Endothelial cell of umbilical vein (primary cell): ENCODE measurements at regions not wholly inside any gene's neighbourhood (a gene's known extent, or its start where the extent isn't known, plus 50 kb on each side); places are given as distances from the start of the nearest gene placed in this dataset.

Experiments
- BruUV-seq: library from RNA; stranded (reverse); fragments of 400-500 nt; replicated peaks from 2 replicates; lab custom pipeline; 2021; lab: Mats Ljungman, UMichigan
- CTCF ChIA-PET: fragments of 300-600, 350-600 bp; sonication (Branson Sonifier 250); formaldehyde crosslinking; loops from one replicate; lab custom pipeline; 2021; ENCODE audit warnings: antibody characterized with exemption, inconsistent platforms; lab: Charles Lee
- POLR2A ChIA-PET: fragments of 300-600, 350-600 bp; sonication (Branson Sonifier 250); formaldehyde crosslinking; loops from one replicate; lab custom pipeline; 2021; ENCODE audit warnings: antibody characterized with exemption, inconsistent platforms; lab: Charles Lee
- DNase-seq: peaks from one replicate; pipeline ENCODE4 v3.0.0-alpha.2; 2011; ENCODE audit warnings: low read depth, low spot score
- FAIRE-seq: peaks from 2 replicates; lab custom pipeline; 2011; peaks lifted over from hg19 to GRCh38; lab: Jason Lieb, UNC
- H2AFZ ChIP-seq: 2 replicates; pipeline ENCODE4 v1.6.0; 2012; ENCODE audit warnings: low read depth, low read length, control low read depth, inconsistent platforms
- H3K27ac ChIP-seq: 2 replicates; pipeline ENCODE4 v1.5.1; 2011; ENCODE audit warnings: low read depth, mild to moderate bottlenecking, control low read depth, low read length, moderate library complexity; ENCODE audit not compliant: insufficient read depth
- H3K27me3 ChIP-seq, 2 experiments: 2 replicates each; pipeline versions ENCODE4 v1.6.0 to v1.6.1; 2011; ENCODE audit warnings: low read length in 2 of 2, mixed read lengths in 1 of 2; ENCODE audit not compliant: control insufficient read depth in 2 of 2, insufficient read depth in 2 of 2
- H3K36me3 ChIP-seq, 2 experiments: 2 replicates in 1 of 2; 3 replicates in 1 of 2; pipeline ENCODE4 v1.5.1; 2011; ENCODE audit warnings: low read length in 2 of 2, mild to moderate bottlenecking in 1 of 2, moderate library complexity in 1 of 2; ENCODE audit not compliant: control insufficient read depth in 2 of 2, insufficient read depth in 2 of 2; ENCODE audit errors: extremely low read depth in 1 of 2
- H3K4me1 ChIP-seq: 3 replicates; pipeline ENCODE4 v1.5.1; 2011; ENCODE audit warnings: mild to moderate bottlenecking, low read length; ENCODE audit not compliant: control insufficient read depth, insufficient read depth; ENCODE audit errors: extremely low read depth
- H3K4me2 ChIP-seq: 2 replicates; pipeline ENCODE4 v1.6.1; 2011; ENCODE audit warnings: low read length, control low read depth, mixed read lengths; ENCODE audit not compliant: insufficient read depth
- H3K4me3 ChIP-seq, 3 experiments: fragments of 200-600 bp in 1 of 3; sonication (generic), shearing (Covaris generic) in 1 of 3; replicated peaks in 1 of 3; 2 replicates each; pipeline ENCODE4 v1.5.1; 2011 to 2016; ENCODE audit warnings: control low read depth in 3 of 3, low read length in 3 of 3, mild to moderate bottlenecking in 2 of 3, inconsistent platforms in 1 of 3, low read depth in 1 of 3, moderate library complexity in 1 of 3; ENCODE audit not compliant: insufficient read depth in 1 of 3
- H3K79me2 ChIP-seq: 2 replicates; pipeline ENCODE4 v1.6.0; 2012; ENCODE audit warnings: low read length, inconsistent platforms; ENCODE audit not compliant: control insufficient read depth, insufficient read depth
- H3K9ac ChIP-seq: replicated peaks from 2 replicates; pipeline ENCODE3; 2011; ENCODE audit warnings: low read length, control low read depth; ENCODE audit not compliant: insufficient read depth; ENCODE audit errors: extremely low read depth
- H3K9me1 ChIP-seq: replicated peaks from 3 replicates; pipeline ENCODE4 v1.6.0; 2011; ENCODE audit warnings: mild to moderate bottlenecking, low read length; ENCODE audit not compliant: control insufficient read depth, insufficient read depth; ENCODE audit errors: extremely low read depth
- H3K9me3 ChIP-seq: replicated peaks from 2 replicates; pipeline ENCODE4 v1.5.1; 2012; ENCODE audit warnings: low read length, inconsistent platforms; ENCODE audit not compliant: control insufficient read depth, insufficient read depth
- H4K20me1 ChIP-seq: replicated peaks from 2 replicates; pipeline ENCODE3; 2011; ENCODE audit warnings: mild to moderate bottlenecking, low read length; ENCODE audit not compliant: control insufficient read depth, insufficient read depth; ENCODE audit errors: extremely low read depth
- CTCF ChIP-seq, 2 donors: IDR thresholded peaks; 1 replicate in 1 of 2; 2 replicates in 1 of 2; pipeline ENCODE4 v1.5.1; 2011; ENCODE audit warnings: low read length in 2 of 2, mild to moderate bottlenecking in 2 of 2, moderate library complexity in 2 of 2, control low read depth in 1 of 2, inconsistent platforms in 1 of 2, low read depth in 1 of 2; ENCODE audit not compliant: insufficient read depth in 1 of 2; ENCODE audit errors: extremely low read depth in 1 of 2
- EZH2 ChIP-seq: IDR thresholded peaks from 2 replicates; pipeline ENCODE4 v1.6.1; 2012; ENCODE audit warnings: borderline replicate concordance, low read depth, mild to moderate bottlenecking, moderate library complexity, low read length, inconsistent platforms; ENCODE audit not compliant: severe bottlenecking
- FOS ChIP-seq: IDR thresholded peaks from 2 replicates; pipeline ENCODE4 v1.6.1; 2011; ENCODE audit warnings: mild to moderate bottlenecking, low read length, moderate library complexity, borderline replicate concordance; ENCODE audit not compliant: insufficient read depth
- GATA2 ChIP-seq: IDR thresholded peaks from 2 replicates; pipeline ENCODE4 v1.7.0; 2011; ENCODE audit warnings: low read depth, mild to moderate bottlenecking, moderate library complexity, mixed read lengths, low read length; ENCODE audit not compliant: insufficient read length, insufficient read depth
- JUN ChIP-seq: IDR thresholded peaks from 2 replicates; pipeline ENCODE4 v1.6.1; 2011; ENCODE audit warnings: borderline replicate concordance, low read depth; ENCODE audit not compliant: insufficient read length, insufficient read depth
- dilution Hi-C: fragments of 300-500 bp; cut with MboI; formaldehyde crosslinking; loops from one replicate; pipeline ENCODE4 v1.15.0; 2019; ENCODE audit warnings: low sequenced_read_pairs; ENCODE audit not compliant: extremely low pct_ligation_motif_present
- intact Hi-C: fragments of 100-400 bp; cut with micrococcal nuclease; formaldehyde crosslinking; loops from one replicate; pipeline ENCODE4 v1.10.0; 2022

DNA sequence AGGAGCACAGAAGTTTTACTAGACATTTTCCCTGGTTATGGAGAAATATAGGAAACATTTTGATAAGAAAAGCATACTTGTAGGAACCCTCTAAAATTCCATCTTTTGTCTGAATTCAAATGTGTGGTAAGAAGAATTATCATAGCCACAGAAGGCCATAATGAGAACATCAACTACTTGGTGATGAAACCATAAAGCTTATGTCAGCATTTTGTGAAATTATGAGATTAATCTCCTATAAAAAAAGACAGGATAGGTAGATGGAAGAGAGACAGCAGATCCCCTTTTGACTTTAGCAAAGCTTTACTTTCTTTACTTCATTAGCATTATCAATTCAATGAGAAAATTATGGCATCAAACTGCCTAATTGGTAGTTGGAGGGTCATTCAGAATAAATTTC, 697.0 kb downstream of the IGSF11 start:
- H2AFZ ChIP-seq = no peak overlapping the region
- H3K79me2 ChIP-seq = no peaks in the 10 kb centered on the region
- H3K4me3 ChIP-seq = no peak overlapping the region
- H3K36me3 ChIP-seq = no peaks in the 10 kb centered on the region
- H3K27ac ChIP-seq = no peak overlapping the region
- POLR2A ChIA-PET = no interaction called here
- no peaks in the 10 kb centered on the region for H3K27me3 ChIP-seq
- no TSS peak for BruUV-seq
- intact Hi-C loops = no loop called here
- H3K9ac ChIP-seq = no peak overlapping the region
- no peaks in the 10 kb centered on the region for H4K20me1 ChIP-seq
- H3K4me2 ChIP-seq = no peak overlapping the region
- CTCF ChIA-PET = no interaction called here
- no peaks in the 10 kb centered on the region for H3K9me3 ChIP-seq
- DNase-seq (no peak), FAIRE-seq (no peak)
- dilution Hi-C loops = no loop called here
- no peaks in the 10 kb centered on the region for H3K9me1 ChIP-seq
- TF ChIP-seq EZH2 (no peak), JUN (no peak), FOS (no peak), GATA2 (no peak), CTCF (IDR thresholded peaks at IDR 0.05; ENCODE audit: extremely low read depth in 1 of 2, insufficient read depth in 1 of 2, low read depth in 1 of 2, low read length in 2 of 2) (no peak)
- no peaks in the 10 kb centered on the region for H3K4me1 ChIP-seq
